OCI-LY1 (cell line): ENCODE measurements at regions not wholly inside any gene's neighbourhood (a gene's known extent, or its start where the extent isn't known, plus 50 kb on each side); places are given as distances from the start of the nearest gene placed in this dataset.

Experiments
- H2AFZ ChIP-seq: fragments of 200-600 bp; sonication (generic), shearing (Covaris generic); 2 replicates; pipeline ENCODE4 v1.6.0; 2014; ENCODE audit warnings: antibody characterized with exemption, mild to moderate bottlenecking, low read length
- H3F3A ChIP-seq: fragments of 200-600 bp; sonication (generic), shearing (Covaris generic); 2 replicates; pipeline ENCODE4 v1.6.0; 2014; ENCODE audit warnings: mild to moderate bottlenecking, antibody characterized with exemption, low read length, moderate library complexity; ENCODE audit not compliant: insufficient read depth
- H3K27ac ChIP-seq: fragments of 200-600 bp; sonication (generic); 2 replicates; pipeline ENCODE4 v1.5.1; 2014; ENCODE audit warnings: low read length, mixed run types, mild to moderate bottlenecking, low read depth; ENCODE audit not compliant: poor library complexity, severe bottlenecking
- H3K27me3 ChIP-seq: fragments of 200-600 bp; sonication (generic); 2 replicates; pipeline ENCODE4 v1.6.0; 2014; ENCODE audit warnings: antibody characterized with exemption, mild to moderate bottlenecking, low read length, moderate library complexity; ENCODE audit not compliant: insufficient read depth
- H3K36me3 ChIP-seq: fragments of 200-600 bp; sonication (generic); 2 replicates; pipeline ENCODE4 v1.6.1; 2014; ENCODE audit warnings: mild to moderate bottlenecking, antibody characterized with exemption, low read length, moderate library complexity, mixed read lengths; ENCODE audit not compliant: insufficient read depth
- H3K4me1 ChIP-seq: fragments of 200-600 bp; sonication (generic); 2 replicates; pipeline ENCODE4 v1.5.1; 2014; ENCODE audit warnings: mild to moderate bottlenecking, low read length, moderate library complexity; ENCODE audit not compliant: insufficient read depth, severe bottlenecking
- H3K4me2 ChIP-seq: fragments of 200-600 bp; sonication (generic), shearing (Covaris generic); 2 replicates; pipeline ENCODE4 v1.6.1; 2014; ENCODE audit warnings: low read length
- H3K4me3 ChIP-seq: fragments of 200-600 bp; sonication (generic); 2 replicates; pipeline ENCODE4 v1.5.1; 2014; ENCODE audit warnings: low read length, low read depth, mild to moderate bottlenecking, mixed read lengths; ENCODE audit not compliant: poor library complexity, severe bottlenecking
- H3K79me2 ChIP-seq: fragments of 200-600 bp; shearing (Covaris generic); 2 replicates; pipeline ENCODE4 v1.6.1; 2016; ENCODE audit warnings: mixed run types, low read length, mixed read lengths; ENCODE audit not compliant: insufficient read depth
- H3K9ac ChIP-seq: fragments of 200-600 bp; sonication (generic), shearing (Covaris generic); 2 replicates; pipeline ENCODE4 v1.6.1; 2014; ENCODE audit warnings: mild to moderate bottlenecking, low read length, mixed read lengths
- H3K9me2 ChIP-seq: fragments of 200-600 bp; sonication (generic), shearing (Covaris generic); 2 replicates; pipeline ENCODE4 v1.6.1; 2014; ENCODE audit warnings: low read depth, mild to moderate bottlenecking, low read length, mixed read lengths
- H3K9me3 ChIP-seq: fragments of 200-600 bp; shearing (Covaris generic); 2 replicates; pipeline ENCODE4 v1.6.1; 2014; ENCODE audit warnings: low read length, mixed read lengths
- H4K20me1 ChIP-seq: fragments of 200-600 bp; sonication (generic), shearing (Covaris generic); 2 replicates; pipeline ENCODE4 v1.6.0; 2016; ENCODE audit warnings: mild to moderate bottlenecking, low read length; ENCODE audit not compliant: insufficient read depth
- EZH2 ChIP-seq: fragments of 200-600 bp; sonication (generic), shearing (Covaris generic); IDR thresholded peaks from 2 replicates; pipeline ENCODE4 v1.8.0; 2017; ENCODE audit warnings: borderline replicate concordance, mixed run types, mild to moderate bottlenecking, antibody characterized with exemption, low read length, moderate library complexity, mixed read lengths
- TF ChIP-seq, protein P1 (sequence below): fragments of 200-600 bp; sonication (generic), shearing (Covaris generic); IDR thresholded peaks from 2 replicates; pipeline ENCODE4 v1.5.1; 2017; ENCODE audit warnings: mild to moderate bottlenecking, antibody characterized with exemption, low read length, moderate library complexity, mixed read lengths

- Histone ChIP-seq H3K27me3 (no peaks in the 10 kb centered on the region), H4K20me1 (no peaks in the 10 kb centered on the region), H3K79me2 (no peaks in the 10 kb centered on the region), H3K4me1 (no peaks in the 10 kb centered on the region), H3K9me3 (no peaks in the 10 kb centered on the region), H3K36me3 (no peaks in the 10 kb centered on the region), H2AFZ (no peak overlapping the region), H3K4me3 (no peak overlapping the region), H3K4me2 (no peak overlapping the region), H3K9ac (no peak overlapping the region), H3K27ac (no peak overlapping the region), H3K9me2 (no peaks in the 10 kb centered on the region), H3F3A (no peaks in the 10 kb centered on the region)
- TF ChIP-seq, protein P1, sequence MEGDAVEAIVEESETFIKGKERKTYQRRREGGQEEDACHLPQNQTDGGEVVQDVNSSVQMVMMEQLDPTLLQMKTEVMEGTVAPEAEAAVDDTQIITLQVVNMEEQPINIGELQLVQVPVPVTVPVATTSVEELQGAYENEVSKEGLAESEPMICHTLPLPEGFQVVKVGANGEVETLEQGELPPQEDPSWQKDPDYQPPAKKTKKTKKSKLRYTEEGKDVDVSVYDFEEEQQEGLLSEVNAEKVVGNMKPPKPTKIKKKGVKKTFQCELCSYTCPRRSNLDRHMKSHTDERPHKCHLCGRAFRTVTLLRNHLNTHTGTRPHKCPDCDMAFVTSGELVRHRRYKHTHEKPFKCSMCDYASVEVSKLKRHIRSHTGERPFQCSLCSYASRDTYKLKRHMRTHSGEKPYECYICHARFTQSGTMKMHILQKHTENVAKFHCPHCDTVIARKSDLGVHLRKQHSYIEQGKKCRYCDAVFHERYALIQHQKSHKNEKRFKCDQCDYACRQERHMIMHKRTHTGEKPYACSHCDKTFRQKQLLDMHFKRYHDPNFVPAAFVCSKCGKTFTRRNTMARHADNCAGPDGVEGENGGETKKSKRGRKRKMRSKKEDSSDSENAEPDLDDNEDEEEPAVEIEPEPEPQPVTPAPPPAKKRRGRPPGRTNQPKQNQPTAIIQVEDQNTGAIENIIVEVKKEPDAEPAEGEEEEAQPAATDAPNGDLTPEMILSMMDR: no peak
- no peak for TF ChIP-seq EZH2
These were observed 72.9 kb upstream of the FOXC1 start for GRCh38 chr6:1536526-1537429.

GRCh38 chr6:1538369-1538768 is 71.3 kb upstream of the FOXC1 start:
- H3K9ac ChIP-seq: no peak overlapping the region
- no peak overlapping the region for H3K4me2 ChIP-seq
- no peak overlapping the region for H3K27ac ChIP-seq
- no peaks in the 10 kb centered on the region for H3F3A ChIP-seq
- H3K27me3 ChIP-seq: no peaks in the 10 kb centered on the region
- no peak overlapping the region for H3K4me3 ChIP-seq
- no peaks in the 10 kb centered on the region for H3K36me3 ChIP-seq
- no peak for TF ChIP-seq EZH2
- TF ChIP-seq, protein P1: no peak
- H3K79me2 ChIP-seq: no peaks in the 10 kb centered on the region
- H4K20me1 ChIP-seq: no peaks in the 10 kb centered on the region
- no peaks in the 10 kb centered on the region for H3K4me1 ChIP-seq
- H3K9me2 ChIP-seq: no peaks in the 10 kb centered on the region
- H3K9me3 ChIP-seq: no peaks in the 10 kb centered on the region
- H2AFZ ChIP-seq: no peak overlapping the region

DNA sequence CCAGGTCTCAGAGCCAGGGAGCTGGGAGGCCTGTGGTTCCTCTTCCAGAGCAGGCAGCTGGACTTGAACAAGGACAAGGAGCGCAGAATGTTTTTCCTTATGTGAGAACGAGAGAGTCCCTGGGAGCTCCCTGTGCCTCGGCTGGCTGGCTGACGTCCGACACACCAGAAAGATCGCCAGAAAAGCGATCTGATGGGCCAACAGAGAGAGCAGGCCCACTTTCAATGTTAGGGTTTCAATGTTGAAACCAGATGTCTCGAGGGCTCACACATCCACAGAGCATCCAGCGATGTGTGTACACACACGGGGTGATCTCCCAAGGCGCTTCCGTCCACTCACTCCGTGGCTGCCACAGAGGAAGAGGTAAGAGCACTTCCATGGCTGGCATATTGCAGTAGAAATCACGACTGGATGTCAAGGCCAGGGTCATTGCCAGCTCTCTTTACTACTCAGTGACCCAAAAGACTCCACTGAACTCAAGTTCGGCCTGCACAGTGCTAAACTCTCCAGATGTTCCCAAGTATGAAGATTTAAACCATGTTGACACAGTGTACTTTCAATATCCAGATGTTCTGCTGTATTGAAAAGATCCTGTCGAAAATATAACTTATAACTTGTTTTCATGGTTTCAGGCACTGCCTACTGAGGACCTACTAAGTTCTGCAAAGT is 70.8 kb upstream of the FOXC1 start:
- Histone ChIP-seq H3K9me2 (no peaks in the 10 kb centered on the region), H4K20me1 (no peaks in the 10 kb centered on the region), H3K9me3 (no peaks in the 10 kb centered on the region), H3K79me2 (no peaks in the 10 kb centered on the region), H3K36me3 (no peaks in the 10 kb centered on the region), H3F3A (no peaks in the 10 kb centered on the region), H3K4me2 (no peak overlapping the region), H3K27me3 (no peaks in the 10 kb centered on the region), H3K4me3 (no peak overlapping the region), H3K4me1 (no peaks in the 10 kb centered on the region), H3K9ac (no peak overlapping the region), H3K27ac (no peak overlapping the region), H2AFZ (no peak overlapping the region)
- no peak for TF ChIP-seq EZH2
- TF ChIP-seq, protein P1: no peak
